ENCODE measurements at regions not wholly inside any gene's neighbourhood (a gene's known extent, or its start where the extent isn't known, plus 50 kb on each side); places are given as distances from the start of the nearest gene placed in this dataset.
"Not testable (repeated sequence)": the region's sequence is repeated elsewhere in the genome, so short reads cannot be mapped to it uniquely, and the experiment has no call there.

GRCh38 chr13:18991060-18991459 is 190.6 kb downstream of the TUBA3C start:
- no peak for DNase-seq

DNA sequence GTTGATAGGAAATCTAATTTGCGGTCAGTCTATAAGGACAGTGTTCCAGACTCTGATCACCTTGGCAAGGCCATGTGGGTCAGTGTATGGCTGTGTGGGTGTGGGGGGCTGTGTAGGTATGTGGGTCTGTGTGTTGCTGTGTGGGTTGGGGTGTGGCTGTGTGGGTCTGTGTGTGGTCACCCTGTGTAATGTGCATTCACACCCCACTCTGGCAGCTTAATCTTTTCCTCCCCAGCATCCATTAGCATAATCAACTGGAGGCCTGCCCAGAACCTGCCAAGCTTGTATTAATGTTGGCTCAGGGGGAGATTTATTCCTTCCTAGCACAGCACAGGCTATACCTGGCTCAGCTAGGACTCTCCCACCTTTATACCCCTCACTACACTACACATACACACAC is 203.2 kb downstream of the TUBA3C start:
- DNase-seq, result no peak

- DNase-seq, result no peak
These were observed 203.8 kb downstream of the TUBA3C start for GRCh38 chr13:18977857-18978256.

GRCh38 chr13:18971576-18972219 is 209.9 kb downstream of the TUBA3C start:
- DNase-seq, result no peak

DNA sequence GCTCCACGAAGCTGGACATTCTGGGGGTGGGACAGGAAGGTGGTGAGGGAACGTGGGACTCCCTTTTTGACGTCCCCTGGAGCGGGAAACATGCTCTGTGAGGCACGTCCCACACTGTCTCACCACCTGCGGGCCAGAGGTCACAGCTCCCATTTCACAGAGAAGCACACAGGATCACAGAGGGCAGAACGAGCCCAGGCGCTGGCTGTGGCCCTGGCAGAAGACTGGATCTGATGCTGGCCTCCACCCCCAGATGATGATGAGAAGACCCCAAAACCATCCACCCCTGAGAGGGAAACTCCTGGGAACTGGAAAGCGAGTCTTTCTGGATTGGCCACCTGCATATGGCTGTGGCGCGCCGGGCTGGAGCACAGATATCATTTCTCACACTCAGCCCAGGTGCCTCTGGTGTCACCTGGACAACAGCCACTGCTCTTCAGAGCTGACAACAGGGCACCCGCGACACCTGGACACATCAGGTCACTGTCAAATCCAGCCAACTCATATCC is 216.2 kb downstream of the TUBA3C start:
- DNase-seq, result no peak

GRCh38 chr13:18964942-18965341 is 216.7 kb downstream of the TUBA3C start:
- DNase-seq, result no peak

- DNase-seq, result not testable (repeated sequence)
These were observed 217.9 kb downstream of the TUBA3C start for GRCh38 chr13:18963684-18964083.

DNA sequence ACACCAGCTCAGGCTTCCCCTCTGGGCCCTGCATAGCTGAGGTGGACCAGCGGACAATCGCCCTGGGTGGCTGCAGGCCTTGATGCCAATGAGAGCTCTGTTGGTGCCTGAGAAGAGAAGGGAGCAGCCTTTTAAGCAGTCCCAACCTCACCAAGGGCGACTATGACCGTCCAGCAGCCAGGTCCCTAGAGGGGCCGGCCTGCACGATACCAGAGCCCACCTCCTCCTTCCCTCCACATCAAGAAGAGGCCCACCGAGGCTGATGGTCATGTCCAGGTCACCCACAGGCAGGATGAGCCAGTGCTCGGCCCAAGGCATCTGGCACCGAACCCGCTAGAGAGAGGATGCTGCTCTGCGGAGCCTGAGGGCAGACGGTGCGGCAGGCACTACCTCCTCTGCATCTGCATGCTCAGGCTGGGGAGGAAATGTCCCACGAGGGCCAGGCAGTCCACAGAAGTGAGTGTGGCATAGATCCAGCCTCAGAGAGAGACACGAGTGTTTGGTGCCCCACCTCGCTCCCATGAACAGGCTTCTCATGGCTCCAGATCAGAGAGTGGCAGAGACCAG is 219.4 kb downstream of the TUBA3C start:
- no peak for DNase-seq

DNA sequence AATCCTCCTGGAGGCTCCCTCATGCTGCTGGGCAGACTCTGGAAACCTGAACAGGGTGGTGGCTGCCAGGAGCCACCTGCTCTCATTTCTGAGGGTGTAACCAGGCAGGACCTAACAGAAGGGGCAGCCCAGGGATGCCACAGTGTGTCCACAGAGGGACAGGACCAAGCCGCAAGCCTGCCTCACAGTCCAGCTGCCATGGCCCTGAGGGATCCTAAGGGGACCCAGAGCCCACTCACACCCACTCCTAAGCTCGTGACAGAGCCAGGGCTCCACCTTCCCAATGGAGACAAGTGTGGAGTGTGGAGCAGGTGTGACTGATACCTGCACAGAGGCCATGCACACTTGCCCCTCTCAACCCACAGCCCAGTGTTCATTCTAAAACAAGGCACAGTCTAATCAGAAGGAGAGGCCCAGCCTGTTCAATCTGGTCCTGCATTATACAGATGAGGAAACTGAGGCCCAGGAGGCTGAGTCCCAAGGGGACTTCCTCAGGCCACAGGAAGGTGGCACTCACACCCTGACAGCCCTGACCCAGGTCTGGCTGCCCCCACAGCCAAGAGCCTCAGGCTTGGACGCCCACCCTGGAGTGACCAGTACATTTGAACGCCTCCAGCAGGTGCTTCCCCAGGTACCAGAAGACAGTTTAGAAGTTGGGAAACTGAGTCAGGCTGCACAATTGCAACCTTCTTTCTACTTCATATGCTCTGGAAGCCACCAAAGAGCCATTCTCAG is 220.1 kb downstream of the TUBA3C start:
- DNase-seq, result no peak

- DNase-seq, result no peak
These were observed 220.9 kb downstream of the TUBA3C start for GRCh38 chr13:18960637-18961227.

DNA sequence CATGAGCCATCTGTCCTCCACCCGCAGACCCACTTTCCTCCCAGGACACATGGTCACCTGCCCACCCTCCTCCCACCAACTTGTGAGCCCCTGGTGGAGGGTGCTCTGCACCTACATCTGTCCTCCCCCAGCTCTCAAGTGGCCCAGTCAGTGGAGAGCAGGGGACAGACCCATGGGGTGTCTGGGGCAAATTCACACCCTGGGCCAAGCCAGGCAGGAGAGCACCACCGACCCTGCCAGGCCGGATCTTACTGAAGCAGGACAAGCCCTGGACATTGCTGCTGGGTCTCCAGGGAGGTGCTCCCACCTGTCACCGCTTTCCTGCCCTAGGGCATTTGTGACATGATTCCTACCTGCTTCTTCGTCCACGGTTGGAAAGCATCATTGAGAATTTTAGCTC is 221.6 kb downstream of the TUBA3C start:
- no peak for DNase-seq

DNA sequence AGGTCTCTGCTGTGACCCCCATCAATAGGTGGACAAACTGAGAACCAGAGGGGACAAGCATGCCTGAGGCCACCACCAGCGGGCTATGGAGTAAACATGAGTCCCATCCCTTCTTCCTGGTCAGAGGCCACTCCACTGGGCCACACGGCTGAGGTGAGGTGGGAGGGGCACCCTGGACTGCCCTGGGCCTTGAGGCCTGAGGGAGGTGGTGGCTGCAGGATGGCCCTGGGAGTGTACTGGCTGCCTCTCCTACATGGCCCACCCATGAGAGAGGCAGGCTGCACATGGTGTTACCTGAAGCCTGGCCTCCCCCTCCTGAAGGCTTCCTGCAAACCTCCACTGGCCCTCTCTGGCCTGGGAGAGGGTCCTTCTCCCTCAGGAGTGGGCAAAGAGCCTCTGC is 222.4 kb downstream of the TUBA3C start:
- DNase-seq, result no peak

GRCh38 chr13:18956473-18957078 is 225.0 kb downstream of the TUBA3C start:
- DNase-seq, result no peak

DNA sequence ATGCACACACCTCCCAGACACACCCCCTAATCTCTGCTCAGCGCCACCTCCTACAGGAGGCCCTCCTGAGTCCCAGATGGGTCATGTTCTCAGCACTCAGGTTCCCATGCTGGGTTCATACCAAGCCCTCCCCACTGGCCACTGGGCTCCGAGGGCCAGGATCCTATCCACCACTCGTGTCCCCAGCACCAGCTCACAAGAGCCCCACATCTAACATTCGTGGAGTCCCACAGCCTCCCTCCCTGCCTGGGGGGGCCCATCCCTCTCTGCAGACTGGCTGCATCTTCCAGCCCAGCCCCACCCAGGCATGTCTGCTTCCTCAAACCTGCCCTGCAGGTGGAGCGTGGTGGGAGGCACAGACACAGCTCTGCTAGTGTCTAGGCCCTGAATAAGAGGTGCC is 227.4 kb downstream of the TUBA3C start:
- no peak for DNase-seq

GRCh38 chr13:18953139-18953930 is 228.3 kb downstream of the TUBA3C start:
- DNase-seq, result no peak

DNA sequence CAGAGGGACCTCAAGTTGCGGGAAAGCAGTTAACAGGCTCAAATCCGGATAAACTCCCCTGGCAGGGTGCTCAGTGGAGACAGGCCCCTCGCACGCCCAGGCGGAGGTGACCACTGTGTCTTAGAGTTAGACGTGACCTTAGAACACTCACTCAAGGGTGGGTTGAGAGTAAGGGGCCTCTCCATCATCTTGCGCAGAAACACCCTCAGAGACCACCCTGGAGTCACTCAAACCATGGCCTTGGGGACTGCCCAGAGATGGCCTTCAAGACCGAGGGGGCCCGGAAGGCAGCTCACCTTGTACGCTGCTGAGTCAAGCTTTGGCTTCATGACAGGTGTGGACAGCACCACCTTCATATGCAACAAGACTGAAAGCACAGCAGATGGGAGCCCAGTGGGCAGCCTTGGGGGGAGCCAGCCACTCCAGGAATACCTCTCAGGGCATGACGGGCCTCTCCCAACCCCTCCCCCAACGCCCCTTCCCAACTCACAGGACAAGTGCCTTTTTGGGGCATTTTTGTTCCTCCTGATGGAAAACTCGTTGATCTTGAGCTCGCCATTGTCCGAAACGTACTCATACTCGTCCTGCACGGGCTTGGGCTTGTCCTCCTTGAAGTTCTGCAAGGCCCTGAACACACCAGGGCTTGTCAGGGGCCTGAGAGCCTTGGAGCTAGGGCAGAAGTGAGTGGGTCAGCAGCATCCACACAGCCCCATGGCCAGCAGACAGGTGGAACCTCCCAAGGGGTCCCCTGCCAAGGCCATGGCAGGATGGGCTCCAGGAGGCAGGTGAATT is 229.2 kb downstream of the TUBA3C start:
- no peak for DNase-seq

- no peak for DNase-seq
These were observed 230.2 kb downstream of the TUBA3C start for GRCh38 chr13:18951412-18951811.

GRCh38 chr13:18949970-18950369 is 231.7 kb downstream of the TUBA3C start:
- no peak for DNase-seq

GRCh38 chr13:18949489-18949761 is 232.2 kb downstream of the TUBA3C start:
- DNase-seq, result no peak

DNA sequence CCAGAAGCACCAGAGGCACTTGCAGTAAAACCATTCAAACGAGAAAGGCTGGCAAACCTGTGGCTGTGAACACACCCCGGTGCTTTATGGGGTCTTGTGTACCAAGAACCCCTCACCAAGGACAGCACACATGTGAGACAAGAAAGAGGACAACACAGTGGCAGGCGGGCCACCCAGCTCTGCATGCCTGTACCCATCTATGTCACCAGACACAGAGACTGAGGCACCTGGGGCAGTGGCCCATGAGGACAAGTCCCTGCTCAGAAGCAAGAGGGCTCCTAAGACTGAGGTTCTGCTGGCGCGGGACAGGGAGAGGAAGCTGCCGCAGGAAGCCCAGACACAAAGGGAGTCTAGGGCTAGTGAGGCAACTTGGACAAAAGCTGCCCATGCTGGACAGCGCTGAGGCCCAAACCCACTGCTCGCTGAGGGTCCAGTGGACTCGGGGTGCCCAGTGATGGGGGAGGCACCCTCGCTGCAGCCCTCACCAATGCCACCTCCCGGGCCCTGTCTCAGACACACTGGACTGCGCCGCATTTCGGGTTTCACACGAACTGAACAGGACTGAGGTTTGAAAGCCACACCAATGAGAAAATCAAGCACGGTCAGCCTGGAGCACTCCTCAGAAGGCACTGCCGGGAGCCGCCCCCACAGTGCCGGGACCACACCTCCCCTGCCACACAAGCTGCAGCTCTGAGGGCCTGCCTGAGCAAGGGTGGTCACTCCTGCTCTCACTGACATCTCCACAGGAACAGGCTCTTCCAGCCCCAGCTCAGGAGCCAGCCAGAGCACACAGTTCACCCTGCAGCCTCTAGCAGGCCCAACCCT is 232.7 kb downstream of the TUBA3C start:
- DNase-seq, result no peak

Data from stimulated activated CD4-positive, alpha-beta T cell treated with anti-CD3 and anti-CD28 coated beads, Interleukin-15, amount 100 ng/mL, for 24 hours (primary cell).